Raji (cell line): ENCODE measurements at regions not wholly inside any gene's neighbourhood (a gene's known extent, or its start where the extent isn't known, plus 50 kb on each side); places are given as distances from the start of the nearest gene placed in this dataset.

Experiments used
- POLR2A ChIP-seq: IDR thresholded peaks from 2 replicates; pipeline ENCODE4 v1.6.1; 2011; ENCODE audit warnings: low read depth, low read length, control low read depth; ENCODE audit not compliant: insufficient read depth

DNA sequence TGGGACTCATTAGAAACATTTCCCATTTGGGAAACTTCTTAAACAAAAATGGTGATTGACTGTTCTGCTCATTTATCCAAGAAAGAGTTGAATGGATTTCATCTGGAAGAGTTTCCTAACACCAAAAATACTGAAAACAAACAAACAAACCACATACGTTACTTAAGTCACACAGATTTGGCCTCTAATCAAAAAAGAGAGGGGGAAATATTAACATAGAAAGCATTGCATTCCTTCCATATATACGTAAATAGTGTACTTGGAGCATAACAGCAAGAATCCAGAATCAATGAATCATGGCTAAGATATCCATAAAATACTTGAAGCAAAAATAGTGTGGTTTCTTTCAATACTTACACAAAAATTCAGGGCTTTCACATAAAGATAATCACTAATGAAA, 189.8 kb upstream of the MAP3K1 start:
- TF ChIP-seq POLR2A, result no peak

DNA sequence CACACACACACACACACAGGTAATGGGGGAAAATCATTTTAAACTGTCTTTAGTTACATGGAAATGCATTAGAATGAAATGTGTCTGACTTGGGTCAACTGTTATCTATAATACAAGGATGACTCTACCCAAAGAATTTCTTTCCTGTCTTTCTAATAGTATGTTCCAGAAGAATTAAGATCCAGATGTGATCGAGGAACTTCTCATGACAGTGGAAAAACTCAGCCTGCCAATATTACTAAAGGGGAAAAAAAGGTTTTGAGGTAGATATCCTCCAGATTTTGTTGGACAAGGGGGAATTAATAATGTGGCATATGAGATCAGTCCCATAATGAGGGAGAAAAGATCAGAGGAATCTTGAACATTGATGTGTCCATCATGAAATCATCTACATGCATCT, 190.6 kb upstream of the MAP3K1 start:
- no peak for TF ChIP-seq POLR2A

DNA sequence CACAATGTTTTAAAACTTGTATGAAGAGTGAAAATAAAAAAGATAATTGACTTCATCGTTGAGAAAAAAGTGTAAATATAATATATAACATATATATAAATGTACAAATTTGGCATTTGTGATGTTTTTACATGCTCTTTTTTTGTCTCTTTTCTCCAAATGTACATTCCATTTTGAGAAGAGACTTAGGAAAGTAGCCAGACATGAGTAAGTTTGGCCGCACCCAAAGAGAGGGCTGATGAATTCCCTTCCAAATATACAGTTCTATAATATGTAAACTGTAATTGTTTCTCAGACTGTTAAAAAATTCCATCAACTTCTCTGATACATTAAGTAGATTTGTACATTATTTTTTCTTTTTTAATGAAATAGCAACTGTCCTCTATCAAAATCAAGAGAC, 193.2 kb upstream of the MAP3K1 start:
- TF ChIP-seq POLR2A, result no peak

DNA sequence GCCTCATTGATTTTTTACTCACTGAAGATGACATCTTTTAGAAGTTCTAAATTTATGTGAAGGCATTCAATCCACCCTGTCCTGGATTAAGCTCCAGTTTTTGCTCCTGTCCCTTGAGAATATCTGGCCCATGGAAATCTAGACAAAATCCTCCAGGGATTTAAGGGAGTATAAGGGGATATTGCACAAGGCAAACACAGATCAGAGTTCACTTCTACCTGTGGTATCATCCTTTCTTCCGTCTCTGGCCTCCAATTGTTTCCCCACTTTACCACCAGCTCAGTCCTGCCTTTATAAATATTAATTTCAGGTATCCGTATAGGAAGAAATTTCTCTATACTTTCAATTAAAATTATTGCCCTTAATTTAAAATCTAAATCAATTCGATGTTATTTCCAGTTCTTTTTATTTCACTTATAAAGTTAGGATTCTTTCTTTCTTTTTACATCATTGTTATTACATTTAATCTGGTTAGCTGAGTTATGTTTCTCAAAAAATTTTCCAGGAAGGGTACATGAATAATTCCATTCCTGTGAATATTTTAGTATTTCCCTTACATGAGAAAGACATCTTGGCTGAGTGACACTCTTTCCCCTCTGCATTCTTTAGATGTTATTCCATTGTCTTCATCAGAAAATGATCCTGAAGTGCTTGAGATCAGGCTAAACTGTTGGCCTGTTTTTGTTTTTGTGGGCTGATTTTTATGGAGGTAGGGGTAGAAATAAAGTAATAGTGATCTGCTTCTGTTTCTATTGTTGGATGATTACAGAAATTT, 194.3 kb upstream of the MAP3K1 start:
- no peak for TF ChIP-seq POLR2A

DNA sequence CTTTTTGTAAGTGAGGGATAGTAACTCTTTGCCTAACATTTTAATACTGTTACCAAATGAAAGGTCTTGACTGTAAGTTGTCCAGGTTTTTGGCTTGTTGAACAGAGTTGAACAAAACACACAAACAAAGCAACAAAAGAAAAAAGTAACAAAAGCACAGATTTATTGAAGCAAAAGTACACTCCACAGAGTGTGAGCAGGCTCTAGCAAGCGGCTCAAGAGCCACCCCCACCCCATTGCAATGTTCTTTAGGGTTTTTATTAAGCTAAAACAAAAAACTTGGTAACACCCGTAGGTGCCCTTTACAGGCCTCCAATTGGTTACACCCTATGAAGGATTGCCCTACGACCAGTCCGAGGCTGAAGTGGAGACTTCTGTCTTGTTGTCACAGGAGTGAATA, 197.4 kb upstream of the MAP3K1 start:
- TF ChIP-seq POLR2A, result no peak

DNA sequence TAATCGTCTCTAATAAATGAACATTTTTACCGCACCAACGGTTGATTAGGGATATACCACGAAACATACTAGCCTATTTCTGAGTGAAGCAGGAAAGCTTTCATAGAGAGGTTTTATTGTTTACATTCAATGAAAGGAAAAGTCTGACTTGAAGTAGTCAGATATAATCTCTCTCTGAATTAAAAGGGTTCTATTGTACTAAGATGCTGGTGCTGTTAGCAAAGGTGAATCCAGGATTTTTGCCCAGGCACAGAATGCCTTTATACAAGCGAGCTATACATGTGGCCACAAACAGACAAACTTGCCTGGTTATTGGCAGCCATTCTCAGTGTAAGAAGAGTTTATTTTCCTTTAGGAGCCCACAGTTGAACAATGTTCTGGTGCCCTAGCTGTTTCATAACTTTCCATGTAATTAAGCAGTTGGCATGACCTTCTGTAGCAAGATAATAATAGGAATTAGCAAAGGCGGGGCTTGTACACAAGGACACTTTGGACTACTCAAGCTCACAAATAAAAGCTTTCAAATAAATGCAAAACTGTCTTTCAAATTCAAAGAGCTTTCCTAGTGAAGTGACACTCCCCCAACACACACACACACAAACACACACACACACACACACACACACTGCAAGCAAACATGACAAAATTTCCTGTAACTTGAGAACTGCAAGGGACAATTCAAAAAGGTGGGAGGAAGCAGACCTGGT, 198.7 kb upstream of the MAP3K1 start:
- TF ChIP-seq POLR2A, result no peak

DNA sequence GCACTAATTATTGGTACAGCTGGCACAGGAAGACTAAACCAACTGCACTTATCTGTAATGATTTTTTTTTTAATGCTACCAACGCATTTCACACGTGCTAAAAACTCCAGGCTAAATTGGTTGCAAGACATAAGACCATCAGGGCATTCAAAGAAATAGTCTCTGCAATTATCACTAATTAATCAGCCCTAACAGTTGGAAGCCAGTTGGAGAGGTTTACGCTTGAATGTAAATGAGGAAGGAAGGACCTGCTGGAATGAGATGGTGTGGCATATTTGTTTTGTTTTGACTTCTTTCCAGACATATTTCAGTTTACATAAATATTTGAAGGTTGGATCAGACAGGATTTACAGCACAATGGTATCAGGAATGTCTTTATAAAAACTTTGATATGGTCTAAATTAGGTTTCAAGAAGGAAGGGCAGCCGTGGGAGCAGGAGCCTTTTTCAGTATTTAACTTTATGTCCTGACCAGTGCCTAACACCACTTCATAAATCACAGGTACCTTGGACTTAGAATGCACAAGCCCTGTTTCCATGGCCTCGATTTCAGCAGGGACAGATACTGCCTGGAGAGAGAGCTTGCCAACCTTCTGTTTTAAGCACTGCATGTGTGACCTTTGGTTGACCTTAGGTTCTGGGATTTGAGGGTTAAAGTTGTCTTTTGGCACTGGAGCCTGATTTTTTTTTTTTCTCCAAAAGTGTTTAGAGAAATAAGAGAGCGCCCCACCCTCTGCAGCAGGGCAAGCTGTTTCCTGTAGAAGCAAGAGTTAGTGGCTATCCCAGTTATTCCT, 199.8 kb upstream of the MAP3K1 start:
- TF ChIP-seq POLR2A, result no peak

DNA sequence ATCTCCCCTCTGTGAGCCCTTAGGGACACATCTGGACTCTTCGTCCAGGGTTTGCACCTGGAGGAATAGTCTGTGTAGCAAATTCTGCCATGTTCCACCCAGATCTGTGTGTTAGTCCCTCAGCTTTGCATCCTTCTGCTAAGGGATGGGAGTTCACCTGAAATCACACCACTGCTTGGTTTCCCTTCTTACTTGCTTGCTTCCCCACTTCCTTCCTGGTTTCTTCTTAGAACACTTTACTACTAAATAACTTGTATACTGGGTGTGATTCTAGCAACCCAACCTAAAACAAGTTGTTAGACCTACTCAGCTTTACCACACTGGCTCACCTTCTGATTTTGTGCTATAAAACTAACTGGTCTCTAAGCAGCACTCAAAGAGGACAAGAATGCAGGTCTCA, 202.6 kb upstream of the MAP3K1 start:
- TF ChIP-seq POLR2A, result no peak

DNA sequence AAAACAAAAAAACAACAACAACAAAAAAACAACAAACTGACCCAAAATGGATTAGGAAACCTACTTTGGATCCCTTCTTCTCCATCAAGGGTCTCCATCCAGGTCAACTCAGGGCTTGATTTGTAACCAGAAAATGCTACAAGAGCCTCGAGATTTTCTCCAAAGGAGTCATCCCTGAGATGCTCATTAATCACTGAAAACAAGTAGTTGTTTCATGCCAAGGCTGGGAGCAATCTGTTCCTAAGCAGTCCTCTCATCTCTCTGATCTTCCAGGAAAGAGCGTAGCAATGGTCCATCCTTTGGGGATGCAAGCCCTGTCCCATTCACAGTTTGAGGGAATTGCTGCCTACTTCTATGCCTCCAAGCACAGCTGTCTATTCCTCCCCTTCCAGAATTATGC, 203.0 kb upstream of the MAP3K1 start:
- no peak for TF ChIP-seq POLR2A

DNA sequence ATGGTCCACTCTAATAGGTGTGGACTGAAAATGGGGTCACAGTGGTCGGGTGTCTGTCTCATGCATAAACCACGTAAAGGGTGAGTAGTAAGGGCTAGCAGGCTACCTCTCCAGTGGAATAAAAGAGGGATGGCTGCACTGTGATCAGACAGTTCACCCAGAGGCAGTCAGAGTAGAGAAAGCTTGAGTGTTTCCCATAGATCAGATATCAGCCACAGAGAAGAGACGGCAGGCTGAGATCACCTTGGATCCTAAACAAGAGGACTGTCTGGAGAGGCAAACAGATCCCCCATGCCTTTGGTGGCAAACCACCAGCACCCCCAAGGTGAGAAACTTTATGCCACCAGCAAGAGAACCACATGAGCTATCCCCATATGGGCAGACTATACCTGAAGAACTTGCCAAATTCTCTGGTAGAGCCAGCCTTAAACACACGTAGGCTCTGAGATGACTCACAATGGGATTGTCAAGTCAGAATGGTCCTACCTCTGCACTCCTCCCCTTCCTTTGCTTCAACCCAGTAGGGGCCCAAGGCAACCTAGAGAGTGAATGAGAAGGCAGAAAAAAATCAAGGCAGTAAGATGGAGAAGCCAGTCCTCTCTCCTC, 205.2 kb upstream of the MAP3K1 start:
- TF ChIP-seq POLR2A, result no peak

DNA sequence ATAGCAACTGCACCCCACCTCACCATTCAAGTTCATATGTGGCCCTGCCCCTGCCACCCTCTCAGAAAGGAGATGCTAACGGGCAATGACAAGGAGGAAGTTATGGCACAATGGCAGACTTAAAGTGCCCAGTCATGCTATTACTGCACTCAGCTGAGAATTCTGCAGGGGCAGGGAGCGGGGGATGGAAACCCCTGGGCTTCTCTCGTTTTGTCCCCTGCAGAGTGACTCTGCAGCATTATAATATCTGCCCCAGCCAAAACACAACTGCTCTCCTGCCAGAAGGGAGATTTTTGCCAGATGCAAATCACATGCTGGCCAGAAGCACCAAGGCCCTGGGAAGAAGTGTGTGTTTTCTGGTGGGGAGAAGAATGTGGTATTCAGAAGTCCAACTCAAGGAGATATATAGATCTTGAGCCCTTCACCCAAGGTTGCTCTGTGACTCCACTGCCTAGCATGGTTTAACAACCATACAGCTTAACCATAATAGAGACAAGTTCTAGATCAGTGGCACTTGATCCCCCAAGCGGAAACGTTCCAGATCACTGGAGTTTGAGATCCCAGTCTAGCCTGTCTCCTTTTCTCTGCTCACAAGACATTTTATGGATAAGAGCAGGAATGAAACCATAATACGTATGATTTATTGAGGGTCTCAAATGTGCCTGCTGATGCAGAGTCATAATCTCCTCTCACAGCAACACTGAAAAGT, 207.0 kb upstream of the MAP3K1 start:
- no peak for TF ChIP-seq POLR2A

DNA sequence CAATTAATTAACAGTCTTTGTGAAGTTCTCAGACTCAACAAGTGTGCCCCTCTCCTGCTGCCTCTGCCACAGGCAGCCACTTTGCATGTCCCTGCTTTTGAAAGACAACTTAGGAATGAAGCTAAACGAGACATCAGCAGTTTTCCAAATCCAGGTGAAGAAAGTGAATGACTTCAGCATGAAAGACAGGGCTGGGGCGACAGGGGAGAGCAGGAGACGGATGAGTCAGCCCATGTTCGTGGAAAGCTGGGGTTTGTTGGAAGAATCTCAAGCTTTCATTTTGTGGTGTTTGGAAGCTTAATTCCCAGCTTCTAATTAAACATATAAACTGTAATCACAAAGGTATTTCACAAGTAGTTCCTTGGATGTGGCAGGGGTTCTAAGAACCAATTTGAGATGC, 207.8 kb upstream of the MAP3K1 start:
- no peak for TF ChIP-seq POLR2A

DNA sequence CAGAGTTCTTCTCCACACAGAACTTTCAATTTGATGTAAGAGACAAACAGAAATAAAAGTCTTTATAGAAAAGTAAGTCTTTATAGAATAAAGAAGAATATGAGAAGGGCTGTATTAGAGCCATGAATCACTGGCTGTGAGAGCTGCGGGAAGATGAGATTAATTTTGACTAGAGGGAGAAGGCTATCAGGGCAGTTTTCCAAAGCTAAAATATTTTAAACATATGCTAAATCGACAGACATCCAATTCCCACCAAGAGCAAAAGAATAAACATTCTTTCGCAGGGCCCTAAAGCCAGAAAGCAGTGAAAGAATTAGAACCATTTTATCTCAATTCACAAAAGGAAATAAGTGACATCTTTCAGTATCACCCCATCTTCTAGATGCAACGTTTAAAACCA, 208.3 kb upstream of the MAP3K1 start:
- no peak for TF ChIP-seq POLR2A

DNA sequence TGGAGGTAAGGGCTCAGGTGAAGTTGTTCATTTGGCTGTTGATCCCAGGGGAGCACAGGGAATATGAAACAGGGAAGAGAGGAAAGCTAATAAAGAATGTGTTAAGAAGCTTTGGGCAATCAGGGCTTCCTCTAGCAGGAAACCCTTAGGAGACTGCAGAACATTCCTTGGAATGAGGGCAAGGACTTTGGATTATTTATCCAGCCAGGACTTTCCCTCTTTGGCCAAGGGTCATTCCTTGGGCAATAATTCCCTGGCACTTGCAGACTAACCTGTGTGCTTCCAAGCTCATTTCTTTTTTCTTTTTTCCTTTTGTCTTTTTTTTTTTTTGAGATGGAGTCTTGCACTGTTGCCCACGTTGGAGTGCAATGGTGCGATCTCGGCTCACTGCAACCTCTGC, 209.2 kb upstream of the MAP3K1 start:
- TF ChIP-seq POLR2A, result no peak

DNA sequence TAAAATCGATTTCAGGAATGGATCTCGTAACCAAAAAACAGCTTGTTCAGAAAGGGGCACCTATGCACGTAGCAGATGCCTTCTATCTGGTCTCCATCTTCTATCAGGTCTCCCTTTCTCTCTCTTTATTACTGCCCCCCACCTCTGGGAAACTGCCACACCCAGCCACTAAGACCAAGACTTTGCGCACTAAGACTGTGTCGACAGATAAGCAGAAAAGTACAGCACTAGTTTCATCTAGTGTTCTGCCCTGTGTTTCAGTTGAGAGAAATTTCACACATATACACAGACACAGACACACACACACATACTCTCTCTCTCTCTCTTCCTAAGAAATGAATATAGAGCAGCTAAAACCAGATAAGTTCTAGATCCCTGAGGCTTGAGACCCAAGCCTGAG, 210.1 kb upstream of the MAP3K1 start:
- TF ChIP-seq POLR2A, result no peak
